ENCODE measurements at regions not wholly inside any gene's neighbourhood (a gene's known extent, or its start where the extent isn't known, plus 50 kb on each side); places are given as distances from the start of the nearest gene placed in this dataset.

- peaks cover 3% of the 10 kb centered on the region for H3K4me1 Mint-ChIP-seq (ENCODE audit: low read depth)
- no peak overlapping the region for H3K27ac Mint-ChIP-seq
- peaks cover 18% of the 10 kb centered on the region for H3K27me3 Mint-ChIP-seq (ENCODE audit: low read depth)
- no peak for ATAC-seq (replicated peaks in 1 of 2)
- H3K36me3 Mint-ChIP-seq (ENCODE audit: insufficient read depth in 2 of 2) = no peaks in the 10 kb centered on the region
- no peak overlapping the region for H3K4me3 Mint-ChIP-seq
- no peak for DNase-seq
- no peaks in the 10 kb centered on the region for H3K9me3 Mint-ChIP-seq
Measured at GRCh38 chr13:26927511-26927910, 166.9 kb upstream of the GPR12 start.

DNA sequence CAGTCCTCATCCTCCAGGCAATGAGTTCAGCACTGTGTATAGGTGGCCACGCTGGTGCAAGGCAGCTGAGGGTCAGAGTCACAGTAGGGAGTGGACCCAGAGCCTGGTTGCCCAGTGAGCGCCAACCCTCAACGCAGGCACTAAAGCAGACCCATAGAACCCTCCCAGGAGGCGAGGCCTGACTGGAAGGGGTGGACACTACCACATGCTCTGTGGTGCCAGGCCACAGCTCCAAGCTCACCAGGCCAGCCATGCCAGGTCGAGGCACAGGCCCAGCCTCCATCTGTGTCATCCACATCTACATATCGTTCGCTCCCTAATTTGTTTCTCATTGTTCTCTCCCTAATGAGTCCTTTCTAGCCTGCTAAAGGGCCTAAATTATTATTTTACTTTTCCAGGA lies 165.8 kb upstream of the GPR12 start:
- H3K36me3 Mint-ChIP-seq (ENCODE audit: insufficient read depth in 2 of 2) = no peaks in the 10 kb centered on the region
- no peaks in the 10 kb centered on the region for H3K9me3 Mint-ChIP-seq
- H3K4me3 Mint-ChIP-seq = no peak overlapping the region
- peaks cover 3% of the 10 kb centered on the region for H3K4me1 Mint-ChIP-seq (ENCODE audit: low read depth)
- peaks cover 23% of the 10 kb centered on the region for H3K27me3 Mint-ChIP-seq (ENCODE audit: low read depth)
- H3K27ac Mint-ChIP-seq = no peak overlapping the region
- DNase-seq (no peak), ATAC-seq (replicated peaks in 1 of 2) (no peak)

DNA sequence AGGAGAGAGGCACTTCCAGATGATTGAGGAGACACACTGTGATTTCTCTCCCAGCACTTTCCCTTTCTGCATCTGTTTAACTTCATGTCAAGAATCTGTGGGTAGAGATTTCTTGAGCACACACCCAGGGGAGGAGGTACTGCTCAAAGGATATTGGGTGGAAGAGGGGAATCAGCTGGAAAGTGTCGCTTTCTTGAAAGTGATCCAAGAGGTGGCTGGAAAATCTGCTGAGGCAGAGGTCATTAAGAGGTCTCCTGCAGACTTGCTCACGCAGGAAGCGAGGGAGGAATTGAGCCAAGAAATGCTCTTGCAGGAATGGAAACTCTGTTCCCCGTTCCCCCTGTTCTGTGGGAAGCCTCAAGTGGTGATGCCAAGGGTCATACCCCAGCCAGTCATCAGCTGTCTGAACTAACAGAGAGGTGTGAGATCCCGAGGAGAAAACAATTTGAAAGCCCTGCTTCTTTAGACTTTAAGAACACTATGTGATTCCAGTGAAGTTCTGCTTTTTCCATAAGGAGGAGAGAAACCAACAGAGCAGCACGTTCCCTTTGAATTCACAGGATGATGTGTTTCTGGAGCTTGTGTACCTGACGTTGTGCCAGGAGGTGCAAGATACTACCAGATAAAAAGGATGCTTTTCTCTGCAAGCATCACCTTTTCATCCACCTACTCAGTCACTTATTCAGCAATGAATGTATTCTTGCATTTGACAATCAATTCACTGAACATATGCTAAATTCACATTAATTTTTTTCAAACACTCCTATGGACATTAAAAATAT lies 163.4 kb upstream of the GPR12 start:
- Mint-ChIP-seq H3K27me3 (ENCODE audit: low read depth) (peaks cover 25% of the 10 kb centered on the region), H3K4me3 (no peak overlapping the region), H3K36me3 (ENCODE audit: insufficient read depth in 2 of 2) (no peaks in the 10 kb centered on the region), H3K27ac (no peak overlapping the region), H3K4me1 (ENCODE audit: low read depth) (no peaks in the 10 kb centered on the region), H3K9me3 (no peaks in the 10 kb centered on the region)
- DNase-seq (no peak), ATAC-seq (replicated peaks in 1 of 2) (no peak)

- H3K27me3 Mint-ChIP-seq (ENCODE audit: low read depth) = peaks cover 25% of the 10 kb centered on the region
- H3K9me3 Mint-ChIP-seq = no peaks in the 10 kb centered on the region
- no peak for DNase-seq
- no peak for ATAC-seq (replicated peaks in 1 of 2)
- H3K4me3 Mint-ChIP-seq = no peak overlapping the region
- no peak overlapping the region for H3K27ac Mint-ChIP-seq
- H3K36me3 Mint-ChIP-seq (ENCODE audit: insufficient read depth in 2 of 2) = no peaks in the 10 kb centered on the region
- no peaks in the 10 kb centered on the region for H3K4me1 Mint-ChIP-seq (ENCODE audit: low read depth)
Measured at GRCh38 chr13:26921918-26922317, 161.3 kb upstream of the GPR12 start.

DNA sequence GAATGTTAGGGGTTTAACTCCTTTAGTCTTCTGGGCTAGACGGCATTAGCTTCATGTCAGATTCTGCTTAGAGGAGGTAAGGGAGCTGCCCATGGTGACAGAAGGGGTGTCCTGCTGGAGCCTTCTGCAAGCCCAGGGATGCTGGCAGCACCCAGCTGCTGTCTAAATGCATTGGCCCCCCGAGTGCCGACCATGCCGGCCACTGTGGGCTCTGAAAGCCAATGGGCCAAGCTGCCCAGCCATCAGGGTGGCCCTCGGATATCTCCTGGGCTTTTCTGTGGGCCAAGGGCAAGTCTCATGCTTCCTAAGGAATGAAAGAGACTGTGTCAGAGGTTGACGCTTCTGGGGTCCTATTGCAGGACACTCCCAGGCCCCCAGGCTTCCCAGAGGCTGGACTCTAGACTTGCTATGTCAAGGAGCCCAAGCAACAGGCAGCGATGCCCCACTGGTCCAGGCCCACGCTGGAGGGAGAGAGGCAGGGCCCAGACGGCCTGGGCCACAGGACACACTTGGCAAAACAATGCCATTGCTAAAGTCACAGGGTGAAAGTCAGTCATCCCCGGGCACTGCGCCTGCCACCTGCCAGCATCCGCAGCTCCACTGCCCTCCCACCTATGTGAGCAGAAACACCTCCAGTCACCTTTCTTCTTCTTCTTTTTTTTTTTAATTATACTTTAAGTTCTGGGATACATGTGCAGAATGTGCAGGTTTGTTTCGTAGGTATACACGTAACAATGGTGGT lies 160.2 kb upstream of the GPR12 start:
- Mint-ChIP-seq H3K9me3 (no peaks in the 10 kb centered on the region), H3K4me3 (no peak overlapping the region)

DNA sequence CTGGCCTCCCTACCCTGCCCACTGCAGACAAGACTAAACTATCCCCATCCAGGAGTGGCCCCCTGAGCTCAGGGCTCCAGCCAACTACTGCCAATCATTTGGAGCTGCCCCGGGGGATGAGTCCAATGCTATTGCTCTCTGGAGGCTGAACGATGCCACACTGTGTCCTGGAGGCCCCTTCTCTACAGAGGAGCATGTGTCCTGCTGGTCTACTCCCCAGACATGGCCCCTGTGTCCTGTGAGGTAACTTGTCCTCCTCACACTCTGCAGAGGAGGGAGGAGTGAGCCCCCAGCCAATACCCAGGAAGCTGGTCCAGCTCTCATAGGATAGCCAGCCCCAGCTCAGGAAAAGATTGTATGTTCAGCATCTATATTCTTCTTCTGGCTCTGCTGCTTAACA lies 159.1 kb upstream of the GPR12 start:
- Mint-ChIP-seq H3K9me3 (no peaks in the 10 kb centered on the region), H3K27ac (no peak overlapping the region), H3K36me3 (ENCODE audit: insufficient read depth in 2 of 2) (no peaks in the 10 kb centered on the region)

More for the DNA sequence above, 160.2 kb upstream of the GPR12 start:
- no peak for DNase-seq
- peaks cover 25% of the 10 kb centered on the region for H3K27me3 Mint-ChIP-seq (ENCODE audit: low read depth)
- no peaks in the 10 kb centered on the region for H3K36me3 Mint-ChIP-seq (ENCODE audit: insufficient read depth in 2 of 2)
- no peak overlapping the region for H3K27ac Mint-ChIP-seq
- no peaks in the 10 kb centered on the region for H3K4me1 Mint-ChIP-seq (ENCODE audit: low read depth)
- ATAC-seq (replicated peaks in 1 of 2) = no peak

DNA sequence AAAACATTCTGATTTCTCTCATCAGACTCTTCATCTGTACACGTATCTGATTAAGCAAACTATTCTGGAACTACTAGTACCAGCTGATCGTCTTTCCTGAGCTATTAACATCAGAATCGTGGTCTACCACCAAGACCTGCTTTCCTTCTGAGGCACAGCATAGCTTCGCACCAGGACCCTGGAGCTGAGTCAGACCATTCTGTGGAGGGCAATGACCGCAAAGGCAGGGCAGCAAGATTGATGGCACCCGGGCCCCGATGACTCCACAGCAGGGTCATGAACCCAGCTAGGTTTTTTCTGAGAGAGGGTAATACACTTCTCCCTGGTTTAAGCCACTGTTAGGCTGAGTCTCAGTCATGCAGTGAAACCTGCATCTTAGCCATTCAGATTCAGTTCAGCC lies 158.7 kb upstream of the GPR12 start:
- Mint-ChIP-seq H3K4me1 (ENCODE audit: low read depth) (peaks cover 7% of the 10 kb centered on the region), H3K36me3 (ENCODE audit: insufficient read depth in 2 of 2) (no peaks in the 10 kb centered on the region), H3K27ac (no peak overlapping the region), H3K27me3 (ENCODE audit: low read depth) (peaks cover 20% of the 10 kb centered on the region), H3K4me3 (no peak overlapping the region), H3K9me3 (no peaks in the 10 kb centered on the region)
- no peak for DNase-seq
- ATAC-seq (replicated peaks in 1 of 2) = no peak

More for the DNA sequence above, 159.1 kb upstream of the GPR12 start:
- Mint-ChIP-seq H3K4me3 (no peak overlapping the region), H3K27me3 (ENCODE audit: low read depth) (peaks cover 22% of the 10 kb centered on the region), H3K4me1 (ENCODE audit: low read depth) (peaks cover 5% of the 10 kb centered on the region)
- ATAC-seq (replicated peaks in 1 of 2) (no peak), DNase-seq (no peak)

- Mint-ChIP-seq H3K27ac (no peak overlapping the region), H3K9me3 (no peaks in the 10 kb centered on the region), H3K4me3 (no peak overlapping the region), H3K36me3 (ENCODE audit: insufficient read depth in 2 of 2) (no peaks in the 10 kb centered on the region), H3K27me3 (ENCODE audit: low read depth) (peaks cover 7% of the 10 kb centered on the region), H3K4me1 (ENCODE audit: low read depth) (peaks cover 7% of the 10 kb centered on the region)
- DNase-seq = peak in 1 of 2 donors; percentile 15
- ATAC-seq (replicated peaks in 1 of 2) = peak; percentile 31 to 42
Measured at GRCh38 chr13:26914624-26915023, 154.0 kb upstream of the GPR12 start.

GRCh38 chr13:26914148-26914547 lies 153.6 kb upstream of the GPR12 start:
- ATAC-seq (replicated peaks in 1 of 2) = no peak
- Mint-ChIP-seq H3K27ac (no peak overlapping the region), H3K36me3 (ENCODE audit: insufficient read depth in 2 of 2) (no peaks in the 10 kb centered on the region), H3K4me1 (ENCODE audit: low read depth) (peaks cover 7% of the 10 kb centered on the region), H3K27me3 (ENCODE audit: low read depth) (peaks cover 7% of the 10 kb centered on the region), H3K9me3 (no peaks in the 10 kb centered on the region), H3K4me3 (no peak overlapping the region)
- DNase-seq = no peak

DNA sequence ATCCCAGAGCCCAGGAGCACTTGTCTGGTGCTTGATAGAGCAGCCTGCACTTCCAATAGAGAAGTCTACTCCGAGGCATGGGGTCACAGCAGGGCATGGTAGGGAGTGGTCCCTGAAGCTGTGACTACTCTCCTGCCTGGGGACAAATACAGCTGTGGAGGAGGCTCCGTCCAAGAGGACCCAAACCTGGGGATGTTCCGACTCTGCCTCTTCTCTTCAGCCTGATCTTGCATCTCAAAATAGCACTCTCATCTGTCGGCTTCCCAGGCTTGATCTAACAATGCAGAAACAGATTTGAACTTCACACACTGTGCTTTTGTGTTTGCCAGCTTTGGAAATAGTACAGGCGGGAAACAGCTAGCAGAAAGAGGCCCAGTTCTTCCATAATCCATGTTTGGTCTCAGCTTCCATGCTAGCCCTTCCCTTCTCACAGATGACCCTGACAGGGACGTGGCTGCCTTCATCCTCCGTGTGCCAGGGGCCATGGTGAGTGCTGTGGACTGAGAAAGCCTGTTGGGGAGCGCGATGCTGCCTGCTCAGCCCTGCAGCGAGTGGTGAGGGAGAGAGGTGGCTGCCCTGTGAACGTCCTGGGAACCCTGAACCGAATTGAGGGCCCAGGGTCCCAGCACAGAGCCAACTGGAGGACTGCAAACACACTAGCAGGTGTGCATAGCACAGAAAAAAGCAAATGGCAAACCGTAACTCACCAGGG lies 150.3 kb upstream of the GPR12 start:
- no peak for ATAC-seq (replicated peaks in 1 of 2)
- peaks cover 7% of the 10 kb centered on the region for H3K4me1 Mint-ChIP-seq (ENCODE audit: low read depth)
- no peak for DNase-seq
- H3K36me3 Mint-ChIP-seq (ENCODE audit: insufficient read depth in 2 of 2) = no peaks in the 10 kb centered on the region
- peaks cover 34% of the 10 kb centered on the region for H3K27me3 Mint-ChIP-seq (ENCODE audit: low read depth)
- no peaks in the 10 kb centered on the region for H3K9me3 Mint-ChIP-seq
- no peak overlapping the region for H3K27ac Mint-ChIP-seq
- no peak overlapping the region for H3K4me3 Mint-ChIP-seq

GRCh38 chr13:26909477-26909876 lies 148.9 kb upstream of the GPR12 start:
- no peaks in the 10 kb centered on the region for H3K4me1 Mint-ChIP-seq (ENCODE audit: low read depth)
- no peak for ATAC-seq (replicated peaks in 1 of 2)
- H3K36me3 Mint-ChIP-seq (ENCODE audit: insufficient read depth in 2 of 2) = no peaks in the 10 kb centered on the region
- no peak for DNase-seq
- H3K27ac Mint-ChIP-seq = no peak overlapping the region
- no peaks in the 10 kb centered on the region for H3K9me3 Mint-ChIP-seq
- peaks cover 28% of the 10 kb centered on the region for H3K27me3 Mint-ChIP-seq (ENCODE audit: low read depth)
- no peak overlapping the region for H3K4me3 Mint-ChIP-seq

GRCh38 chr13:26908126-26908525 lies 147.5 kb upstream of the GPR12 start:
- Mint-ChIP-seq H3K27ac (no peak overlapping the region), H3K36me3 (ENCODE audit: insufficient read depth in 2 of 2) (no peaks in the 10 kb centered on the region), H3K4me1 (ENCODE audit: low read depth) (no peaks in the 10 kb centered on the region), H3K4me3 (no peak overlapping the region), H3K27me3 (ENCODE audit: low read depth) (peaks cover 28% of the 10 kb centered on the region), H3K9me3 (no peaks in the 10 kb centered on the region)
- DNase-seq (no peak), ATAC-seq (replicated peaks in 1 of 2) (no peak)

GRCh38 chr13:26899202-26899601 lies 138.6 kb upstream of the GPR12 start:
- H3K27ac Mint-ChIP-seq = no peak overlapping the region
- no peaks in the 10 kb centered on the region for H3K4me1 Mint-ChIP-seq (ENCODE audit: low read depth)
- no peak for DNase-seq
- no peak for ATAC-seq (replicated peaks in 1 of 2)
- H3K36me3 Mint-ChIP-seq (ENCODE audit: insufficient read depth in 2 of 2) = no peaks in the 10 kb centered on the region
- H3K27me3 Mint-ChIP-seq (ENCODE audit: low read depth) = no peaks in the 10 kb centered on the region
- H3K9me3 Mint-ChIP-seq = no peaks in the 10 kb centered on the region
- H3K4me3 Mint-ChIP-seq = no peak overlapping the region

Measured in activated T-cell treated with anti-CD3 and anti-CD28 coated beads, Interleukin-2, amount 50 U/mL, for 72 hours (primary cell).